GM21786 (cell line): ENCODE measurements at regions not wholly inside any gene's neighbourhood (a gene's known extent, or its start where the extent isn't known, plus 50 kb on each side); places are given as distances from the start of the nearest gene placed in this dataset.
"Not testable (repeated sequence)": the region's sequence is repeated elsewhere in the genome, so short reads cannot be mapped to it uniquely, and the experiment has no call there.

Experiments used
- ATAC-seq: cut with Tn5 transposase; IDR thresholded peaks from one replicate; pipeline ENCODE4 v1.9.1; 2021; ENCODE audit not compliant: unreplicated experiment

DNA sequence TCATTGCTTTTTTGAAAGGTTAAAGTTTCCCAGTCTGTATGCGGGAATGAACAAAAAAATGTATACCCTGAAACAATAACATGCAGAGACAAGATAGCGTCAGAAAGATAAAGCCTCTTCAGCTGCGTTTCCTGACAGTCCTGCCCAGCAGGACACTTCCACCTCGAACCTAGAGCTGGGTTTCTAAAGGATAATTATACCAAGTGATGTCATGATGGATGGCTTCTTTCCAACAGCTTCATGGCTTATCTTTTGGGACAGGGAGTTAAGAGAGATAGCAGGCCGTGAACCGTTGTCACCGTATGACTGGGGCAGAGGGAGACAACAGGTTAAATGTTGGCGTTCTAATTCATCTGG lies 267.6 kb upstream of the SGK1 start:
- no peak for ATAC-seq

DNA sequence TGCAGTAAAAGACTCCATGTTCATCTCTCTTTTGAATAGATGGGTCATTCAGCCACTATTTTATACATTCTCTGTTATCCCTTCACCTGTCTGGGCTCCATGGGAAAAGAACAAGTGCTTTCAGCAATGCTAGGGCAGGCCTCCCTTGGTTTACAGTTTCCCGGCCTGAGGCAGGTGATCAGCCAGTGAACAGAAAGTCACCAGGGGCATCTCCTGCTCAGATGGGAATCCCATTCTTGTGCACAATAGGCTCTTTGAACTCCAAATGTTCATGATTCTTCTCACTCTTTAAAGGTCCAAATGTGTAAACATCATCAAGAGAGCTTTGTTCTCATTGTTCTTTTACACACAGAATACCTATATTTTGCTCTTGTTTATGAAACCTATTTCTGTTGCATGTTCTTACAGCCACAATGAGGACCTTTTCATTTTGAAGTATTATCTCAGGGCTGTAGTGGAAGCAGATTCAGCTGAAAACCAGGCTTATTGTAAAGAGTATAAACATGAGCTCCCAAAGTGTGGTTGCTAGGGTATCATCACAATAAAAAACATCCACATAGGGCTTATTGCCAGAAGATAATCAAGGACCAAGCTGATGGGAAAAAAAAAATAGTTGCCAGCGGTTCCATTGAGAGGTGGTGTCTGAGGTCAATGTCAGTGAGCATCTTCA lies 267.1 kb upstream of the SGK1 start:
- no peak for ATAC-seq

DNA sequence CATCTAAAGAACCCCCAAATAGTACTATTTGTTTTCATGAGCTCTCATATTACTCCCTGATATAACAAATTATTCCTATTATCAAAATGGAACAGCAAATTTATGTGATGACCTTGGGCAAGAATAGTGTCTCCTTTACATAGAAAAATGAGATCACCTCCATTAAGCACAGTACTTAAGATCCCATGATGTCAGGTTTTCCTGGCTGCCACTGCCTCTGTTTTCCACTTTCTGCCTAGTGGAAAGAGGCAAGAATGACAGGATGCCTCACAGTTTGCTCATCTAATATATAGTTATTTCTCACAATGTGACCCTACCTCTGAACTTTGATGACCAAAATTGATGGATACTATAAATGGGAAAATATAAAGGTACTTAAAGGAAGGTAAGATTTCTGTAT lies 260.1 kb upstream of the SGK1 start:
- ATAC-seq: no peak

DNA sequence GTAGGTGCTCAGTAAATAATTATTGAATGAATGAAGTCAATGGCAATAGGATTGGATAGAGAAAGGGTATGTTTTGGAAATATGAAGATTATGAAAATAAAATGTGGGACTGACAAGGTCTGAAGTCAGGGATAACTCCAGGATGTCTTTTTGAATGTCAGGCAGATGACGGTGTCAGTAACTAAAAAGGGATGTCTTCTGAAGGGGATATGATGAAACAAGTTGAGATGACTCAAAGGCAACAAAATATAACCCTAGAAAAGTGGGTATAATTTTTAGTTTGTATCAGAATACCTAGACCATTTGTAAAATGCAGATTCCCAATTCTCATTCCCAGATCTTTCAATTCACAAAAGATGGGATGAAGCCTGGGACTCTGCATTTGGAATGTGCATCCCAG lies 257.3 kb upstream of the SGK1 start:
- no peak for ATAC-seq

DNA sequence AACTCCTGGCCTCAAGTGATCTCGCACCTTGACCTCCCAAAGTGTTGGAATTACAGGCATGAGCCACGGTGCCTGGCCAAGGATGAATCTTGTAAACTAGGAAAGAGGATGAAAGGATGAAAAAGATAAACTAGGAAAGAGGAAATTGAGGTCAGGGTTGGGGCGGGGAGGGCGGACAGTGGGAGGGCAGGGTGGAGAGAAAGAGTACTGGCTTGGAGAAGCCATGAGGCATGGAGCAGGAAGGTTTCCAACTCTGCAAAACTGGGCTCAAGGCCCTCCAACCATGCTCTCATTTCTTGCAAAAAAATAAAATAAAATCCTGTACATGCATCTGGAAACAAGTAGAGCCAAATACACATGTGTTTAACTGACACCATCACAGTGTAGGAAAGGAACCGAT lies 256.6 kb upstream of the SGK1 start:
- ATAC-seq: no peak

DNA sequence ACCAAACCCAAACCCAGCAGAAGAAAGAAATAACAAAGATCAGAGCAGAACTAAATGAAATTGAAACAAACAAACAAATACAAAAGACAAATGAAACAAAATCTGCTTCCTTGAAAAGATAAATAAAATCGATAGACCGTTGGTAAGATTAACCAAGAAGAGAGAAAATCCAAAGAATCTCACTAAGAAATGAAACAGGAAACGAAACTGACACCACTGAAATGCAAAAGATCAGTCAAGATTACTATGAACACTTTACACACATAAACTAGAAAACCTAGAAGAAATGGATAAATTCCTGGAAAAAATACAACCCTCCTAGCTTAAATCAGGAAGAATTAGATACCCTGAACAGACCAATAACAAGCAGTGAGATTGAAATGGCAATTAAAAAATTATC lies 252.1 kb upstream of the SGK1 start:
- ATAC-seq: not testable (repeated sequence)

DNA sequence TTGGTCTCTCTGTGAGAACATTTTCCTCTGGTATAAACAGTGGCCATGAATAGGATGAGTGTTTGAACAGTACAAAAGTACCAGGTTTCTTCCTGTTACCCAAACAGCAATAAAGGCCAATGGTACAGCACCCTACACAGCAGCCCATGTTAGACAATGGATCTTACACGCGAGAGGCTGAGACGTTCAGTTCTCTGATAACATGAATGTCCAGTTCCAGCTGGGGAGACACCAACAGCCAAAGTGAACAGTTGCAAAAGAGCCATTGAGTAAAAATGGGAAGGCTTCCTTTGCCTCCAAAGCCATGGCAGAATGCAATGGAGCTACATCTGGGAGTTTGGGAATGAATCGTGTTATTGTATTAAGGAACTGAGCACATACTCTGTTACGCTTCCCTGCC lies 246.8 kb upstream of the SGK1 start:
- ATAC-seq: no peak

DNA sequence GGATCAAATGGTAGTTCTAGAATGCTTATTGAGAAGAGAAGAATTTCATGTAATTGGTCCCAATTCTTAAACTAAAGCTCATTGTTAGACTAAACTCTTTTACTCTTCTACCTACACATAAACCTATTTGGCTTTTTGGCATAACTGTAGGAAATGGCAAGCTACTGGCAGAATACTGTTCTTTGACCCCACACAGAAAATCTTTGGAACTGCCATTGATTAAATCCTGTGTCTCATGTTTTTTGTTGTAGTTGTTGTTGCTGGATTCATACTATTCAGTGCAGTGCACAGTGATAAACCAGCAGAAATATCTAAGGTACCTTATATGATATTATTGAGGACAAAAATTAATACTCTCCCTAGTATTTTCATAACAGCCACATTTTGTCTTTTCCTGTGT lies 242.1 kb upstream of the SGK1 start:
- ATAC-seq: no peak

DNA sequence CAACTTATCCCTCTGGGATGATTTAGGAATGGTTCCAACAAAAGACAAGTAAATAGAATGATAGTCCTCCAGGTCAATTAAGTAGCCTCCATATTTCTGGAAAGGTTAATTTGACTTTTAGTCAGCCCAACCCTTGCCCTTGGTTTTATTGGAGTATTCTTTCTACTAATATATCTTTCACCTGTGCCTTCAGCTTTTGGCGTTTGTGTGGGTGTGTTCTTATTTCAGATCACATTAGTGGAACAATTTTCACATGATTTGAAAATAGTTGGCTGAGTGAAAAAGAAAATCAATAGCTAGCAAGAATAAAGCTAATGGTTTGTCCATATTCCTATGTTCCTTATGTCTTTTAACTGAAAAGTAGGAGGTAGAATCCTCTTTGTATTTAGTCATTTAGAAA lies 239.6 kb upstream of the SGK1 start:
- ATAC-seq: no peak

DNA sequence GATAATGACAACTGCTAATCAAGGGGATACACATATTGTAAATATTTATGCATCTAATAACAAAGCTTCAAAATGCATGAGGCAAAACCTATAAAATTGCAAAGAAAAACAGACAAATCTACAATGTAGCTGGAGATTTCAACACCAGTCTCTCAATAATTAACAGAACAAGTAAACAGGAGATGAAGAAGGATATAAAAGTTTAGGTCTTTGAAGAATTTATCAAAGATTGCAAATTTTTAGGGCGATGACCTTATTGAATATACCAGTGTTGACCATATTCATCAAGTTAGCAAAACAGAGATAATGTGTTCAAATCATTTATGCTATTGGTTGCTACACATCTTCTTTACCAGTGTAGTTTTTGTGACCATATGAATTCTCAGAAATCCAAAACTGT lies 237.8 kb upstream of the SGK1 start:
- no peak for ATAC-seq

DNA sequence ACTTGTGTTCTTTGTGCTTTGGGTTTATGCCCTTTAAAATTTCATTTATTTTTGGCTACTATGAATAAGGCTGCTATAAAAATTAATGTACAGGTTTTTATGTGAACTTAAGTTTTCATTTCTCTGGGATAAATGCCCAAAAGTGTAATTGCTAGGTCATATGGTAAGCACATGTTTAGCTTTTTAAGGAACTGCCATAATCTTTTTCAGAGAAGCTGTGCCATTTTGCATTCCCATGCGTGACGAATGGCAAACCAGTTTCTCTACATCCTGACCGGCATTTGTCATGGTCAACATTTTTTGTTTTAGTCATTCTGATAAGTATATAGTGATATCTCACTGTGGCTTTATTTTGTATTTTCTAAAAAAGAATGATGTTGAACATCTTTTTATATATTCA lies 236.0 kb upstream of the SGK1 start:
- no peak for ATAC-seq

DNA sequence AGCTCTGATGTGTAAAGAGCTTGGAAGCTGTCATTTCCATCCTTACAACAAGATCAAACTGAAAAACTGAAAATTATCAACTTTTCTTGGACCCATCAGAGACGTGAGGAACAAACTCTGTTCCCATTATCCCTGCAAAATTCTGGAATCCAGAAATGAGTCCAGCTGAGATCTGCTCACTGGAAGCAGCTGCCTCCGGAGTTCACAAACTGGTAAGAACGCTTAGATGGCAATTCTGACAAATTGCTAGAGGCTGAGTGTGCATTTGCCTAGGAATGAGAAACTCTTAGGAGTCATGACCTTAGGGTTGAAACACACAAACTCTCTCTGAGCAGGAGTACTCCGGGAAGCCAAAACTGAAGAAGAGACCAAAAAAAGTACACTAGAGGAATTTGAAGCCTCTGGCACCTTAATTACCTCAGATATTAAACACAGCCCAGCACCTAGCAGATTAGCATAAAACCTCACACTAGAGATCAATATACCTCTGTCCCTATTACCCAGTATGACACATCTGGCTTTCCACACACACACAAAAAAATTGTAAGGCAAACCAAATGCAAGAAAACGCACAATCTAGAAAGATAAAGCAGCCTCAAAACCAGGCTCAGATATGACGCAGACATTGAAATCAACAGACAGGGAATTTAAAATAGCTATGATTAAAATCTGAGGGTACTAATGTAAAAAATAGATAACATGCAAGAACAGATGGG lies 233.5 kb upstream of the SGK1 start:
- ATAC-seq: no peak

DNA sequence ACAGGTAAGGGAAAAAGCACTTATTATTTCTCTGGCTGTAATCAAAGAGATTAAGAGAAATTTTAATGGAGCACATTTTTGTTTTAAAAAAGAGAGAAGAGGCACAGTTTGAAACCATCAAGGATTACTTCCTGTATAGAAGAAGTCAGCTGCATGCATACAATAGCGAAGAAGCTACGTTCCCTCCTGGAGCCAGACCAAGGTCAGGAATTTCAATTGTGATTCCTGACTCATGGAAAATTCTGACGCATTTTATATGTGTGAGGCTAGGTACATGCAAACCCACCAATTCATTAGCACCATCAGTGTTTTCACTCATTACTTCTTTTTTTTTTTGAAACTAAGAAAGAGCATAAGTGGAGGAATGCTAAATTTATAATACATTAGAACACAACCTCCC lies 232.7 kb upstream of the SGK1 start:
- no peak for ATAC-seq

DNA sequence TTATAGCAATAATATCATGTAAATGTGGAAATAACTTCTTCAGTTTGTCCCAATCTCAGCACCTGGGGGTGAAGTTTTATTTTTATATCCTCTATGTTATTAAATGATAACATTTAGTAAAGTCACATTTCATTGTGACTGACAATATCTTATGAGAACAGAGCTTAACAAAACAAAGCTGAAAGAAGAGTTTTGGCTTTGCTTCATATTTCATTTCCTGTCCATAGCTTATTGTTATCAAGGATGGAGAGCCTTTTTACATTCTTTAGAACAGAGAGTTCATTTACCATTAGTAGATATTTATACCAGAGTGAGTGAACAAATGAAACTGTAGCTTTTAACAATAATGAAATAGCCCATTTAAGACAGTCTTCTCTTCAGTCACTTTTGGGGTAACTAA lies 231.9 kb upstream of the SGK1 start:
- ATAC-seq: no peak

DNA sequence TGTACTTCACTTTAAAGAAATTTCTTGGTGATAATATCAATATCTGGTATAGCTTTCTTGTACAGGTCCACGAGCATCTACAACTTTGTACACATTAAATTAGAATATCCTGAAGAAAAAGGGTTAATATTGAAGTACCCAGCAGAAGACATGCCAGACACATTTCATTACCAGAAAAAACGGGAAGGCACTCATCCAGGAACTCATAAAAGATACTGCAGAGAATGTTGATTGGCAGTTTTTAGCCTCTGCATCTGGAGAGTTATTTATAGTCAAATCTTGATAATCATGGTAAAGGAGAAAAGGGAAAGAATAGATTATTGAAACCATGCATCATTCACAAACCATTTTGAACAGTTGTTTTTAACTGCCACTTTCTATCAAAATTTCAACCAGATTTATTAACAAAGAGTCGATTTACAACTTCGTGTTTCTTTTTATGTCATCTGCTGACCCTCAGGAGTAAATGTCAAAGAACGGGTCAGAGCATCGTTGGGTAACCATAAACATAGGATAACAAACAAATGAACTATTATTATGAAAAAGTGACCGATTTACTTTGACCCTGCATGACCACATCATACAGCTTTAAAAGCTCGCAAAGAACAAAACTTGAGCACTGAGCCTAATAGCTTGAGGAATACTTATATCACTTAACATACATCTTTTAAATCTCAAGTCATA lies 229.2 kb upstream of the SGK1 start:
- no peak for ATAC-seq

DNA sequence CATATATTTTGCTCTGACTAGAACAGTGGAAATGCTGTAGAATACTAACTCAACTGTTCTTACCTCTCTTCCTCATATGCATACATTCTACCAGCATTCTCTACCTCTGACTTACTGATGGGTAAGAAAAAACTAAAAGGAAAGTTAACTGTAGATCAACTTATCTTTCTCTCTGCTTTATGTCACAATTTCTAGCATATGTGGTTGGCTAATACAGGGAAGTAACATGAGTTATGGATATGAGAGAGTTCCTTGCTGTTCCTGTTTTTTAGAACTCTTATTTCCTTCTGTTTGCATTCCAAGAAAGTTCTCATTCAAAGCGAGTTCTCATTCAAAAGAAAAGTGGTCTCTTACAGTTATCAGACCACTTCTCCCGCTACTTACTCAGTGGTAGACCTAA lies 226.8 kb upstream of the SGK1 start:
- ATAC-seq: no peak

DNA sequence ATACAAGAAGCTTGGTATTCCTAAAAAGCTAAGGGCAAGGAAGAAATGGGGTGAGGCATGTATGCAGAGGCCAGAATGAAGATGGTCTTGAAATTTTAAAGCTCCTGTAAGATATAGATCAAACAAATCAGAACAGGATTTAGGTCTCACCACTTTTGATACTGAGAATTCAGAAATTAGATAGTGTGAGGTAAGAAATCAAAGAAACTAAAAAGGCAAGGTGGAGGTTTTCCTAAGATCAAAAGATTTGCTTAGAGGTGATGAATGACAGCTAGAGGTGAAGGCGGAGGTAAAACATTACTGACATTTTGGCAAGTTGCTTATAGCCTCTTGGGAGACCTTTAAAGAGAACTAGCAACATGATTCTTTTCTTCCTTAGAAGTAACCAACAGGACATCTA lies 225.2 kb upstream of the SGK1 start:
- ATAC-seq: no peak

DNA sequence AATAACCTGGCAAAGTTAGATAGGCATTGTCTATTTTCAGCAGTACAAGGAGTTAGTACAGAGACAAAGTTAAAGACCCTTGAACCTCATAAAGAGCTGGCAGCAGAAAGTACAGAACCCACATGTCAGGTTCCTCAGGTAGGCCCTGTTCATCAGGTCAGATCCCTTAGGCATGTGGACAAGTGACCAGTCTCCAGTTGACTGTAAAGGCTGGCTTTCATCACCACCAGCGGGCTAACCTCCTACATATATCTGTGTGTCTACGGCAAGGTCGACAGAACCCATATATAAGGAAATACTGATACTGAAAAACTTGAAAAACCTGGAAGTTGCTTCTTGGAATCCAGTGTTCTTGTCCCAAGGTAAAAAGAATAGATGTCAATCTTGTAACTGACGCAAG lies 223.1 kb upstream of the SGK1 start:
- no peak for ATAC-seq

DNA sequence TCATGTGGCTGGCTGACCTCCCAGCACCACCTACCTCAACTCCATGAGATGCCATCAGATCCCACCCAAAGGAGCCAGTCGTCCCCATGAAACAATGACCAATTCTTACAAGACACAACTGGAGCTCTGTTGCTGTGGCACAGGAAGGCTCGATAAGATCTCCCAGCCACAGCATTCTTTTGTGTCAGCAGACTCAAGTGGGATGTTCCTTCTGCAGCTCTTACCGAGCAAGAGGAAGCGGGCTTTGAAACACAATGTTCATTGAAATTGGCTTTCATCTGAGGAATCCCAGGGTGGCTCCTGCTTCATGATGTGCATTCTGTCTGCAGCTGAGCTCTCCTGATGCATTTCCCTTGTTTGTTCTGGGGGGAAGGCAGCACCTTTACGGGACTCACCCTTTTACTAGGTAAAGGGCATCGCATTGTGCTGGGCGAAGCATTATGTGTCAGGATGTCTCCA lies 222.0 kb upstream of the SGK1 start:
- no peak for ATAC-seq

DNA sequence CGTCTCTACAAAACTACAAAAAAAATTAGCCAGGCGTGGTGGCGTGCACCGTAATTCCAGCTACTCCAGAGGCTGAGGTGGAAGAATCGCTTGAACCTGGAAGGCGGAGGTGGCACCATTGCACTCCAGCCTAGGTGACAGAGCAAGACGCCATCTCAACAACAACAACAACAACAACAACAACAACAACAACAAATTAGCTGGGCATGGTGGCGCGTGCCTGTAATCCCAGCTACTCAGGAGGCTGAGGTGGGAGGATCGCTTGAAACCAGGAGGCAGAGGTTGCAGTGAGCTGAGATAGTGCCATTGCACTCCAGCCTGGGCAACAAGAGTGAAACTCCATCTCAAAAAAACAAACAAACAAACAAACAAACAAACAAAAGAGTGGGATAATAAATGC lies 219.9 kb upstream of the SGK1 start:
- ATAC-seq: not testable (repeated sequence)

DNA sequence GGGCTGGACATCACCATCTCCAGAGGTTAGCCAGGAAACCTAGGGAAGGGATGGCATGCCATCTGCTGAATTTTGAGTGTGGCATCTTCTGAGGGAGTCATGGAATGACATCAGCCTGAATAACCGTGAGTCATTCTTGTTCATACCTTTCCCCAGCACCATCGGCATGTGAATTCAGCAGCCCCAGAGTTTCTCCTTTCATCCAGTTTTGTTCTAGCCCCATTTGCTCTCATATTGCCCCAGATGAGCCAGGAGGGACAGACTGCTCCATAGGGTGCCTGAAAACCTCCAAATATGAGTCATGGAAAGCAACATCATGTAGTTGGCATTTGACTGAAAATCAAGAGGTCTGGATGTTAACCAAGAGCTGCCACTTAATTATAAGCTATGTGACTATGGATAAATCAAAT lies 219.2 kb upstream of the SGK1 start:
- ATAC-seq: no peak

DNA sequence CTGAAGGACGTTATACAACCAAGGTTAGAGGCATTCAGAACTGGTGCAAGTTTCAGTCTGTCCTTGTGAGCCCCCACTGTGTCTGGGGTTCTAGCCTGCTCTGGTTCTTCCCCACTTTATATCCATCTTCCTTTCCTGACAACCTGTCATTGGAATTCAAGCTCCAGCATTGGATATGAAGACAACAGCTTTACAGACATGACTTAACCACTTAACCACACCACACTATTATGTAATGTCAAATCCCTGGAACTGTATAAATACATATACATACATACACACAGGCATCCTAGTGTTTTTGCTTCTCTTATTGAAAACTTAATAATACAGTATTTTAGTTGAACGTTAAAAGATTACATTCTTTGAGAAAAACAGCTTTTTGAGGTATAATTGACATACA lies 217.9 kb upstream of the SGK1 start:
- ATAC-seq: no peak
